GM12891 (cell line): ENCODE measurements at regions not wholly inside any gene's neighbourhood (a gene's known extent, or its start where the extent isn't known, plus 50 kb on each side); places are given as distances from the start of the nearest gene placed in this dataset.

Experiments used
- PAX5 ChIP-seq: IDR thresholded peaks from 2 replicates; pipeline ENCODE4 v1.6.1; 2011; ENCODE audit warnings: low read length, moderate library complexity, mild to moderate bottlenecking; ENCODE audit not compliant: insufficient read depth, severe bottlenecking
- POLR2A ChIP-seq: IDR thresholded peaks from 2 replicates; pipeline ENCODE4 v1.6.1; 2011; ENCODE audit warnings: low read depth, low read length, control low read depth
- POLR2AphosphoS5 ChIP-seq: IDR thresholded peaks from 2 replicates; pipeline ENCODE4 v1.6.1; 2011; ENCODE audit warnings: low read depth, low read length, control low read depth
- POU2F2 ChIP-seq: IDR thresholded peaks from 2 replicates; pipeline ENCODE4 v1.6.1; 2011; ENCODE audit warnings: low read depth, mild to moderate bottlenecking, control low read depth, low read length, moderate library complexity
- SPI1 ChIP-seq: IDR thresholded peaks from 2 replicates; pipeline ENCODE4 v1.6.1; 2011; ENCODE audit warnings: low read depth, low read length, control low read depth
- TAF1 ChIP-seq: IDR thresholded peaks from 2 replicates; pipeline ENCODE4 v1.6.1; 2011; ENCODE audit warnings: low read depth, low read length, control low read depth

- TF ChIP-seq POLR2A (no peak), POLR2AphosphoS5 (no peak), TAF1 (no peak), SPI1 (no peak), PAX5 (no peak), POU2F2 (no peak)
Observed at GRCh38 chr2:19504400-19505198, 146.2 kb upstream of the OSR1 start.
